ENCODE measurements at regions not wholly inside any gene's neighbourhood (a gene's known extent, or its start where the extent isn't known, plus 50 kb on each side); places are given as distances from the start of the nearest gene placed in this dataset.

DNA sequence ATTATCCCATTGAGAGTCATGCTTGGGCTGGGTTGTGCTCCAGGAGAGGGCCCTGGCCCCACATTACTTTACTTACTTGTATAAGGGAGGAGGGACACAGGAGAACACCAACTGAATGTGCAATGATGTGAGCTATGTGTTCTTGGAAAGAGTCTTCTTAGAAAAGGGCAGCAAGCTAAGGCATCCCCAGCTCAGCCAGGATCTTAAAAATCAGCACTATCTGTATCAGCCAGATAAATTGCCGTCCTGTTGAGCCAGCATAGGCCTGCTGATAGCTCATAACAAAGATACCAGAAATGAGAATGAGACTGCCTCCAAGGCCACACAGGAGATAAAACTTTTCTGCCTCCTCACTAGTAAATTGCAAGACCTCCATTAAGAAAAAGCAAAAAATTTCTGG lies 357.5 kb downstream of the CAAP1 start:
- no peak for DNase-seq (ENCODE audit: low spot score)
- peaks cover 3% of the 10 kb centered on the region for H3K27me3 Mint-ChIP-seq (ENCODE audit: low read depth)
- H3K36me3 Mint-ChIP-seq (ENCODE audit: low read depth): no peaks in the 10 kb centered on the region
- H3K4me1 Mint-ChIP-seq (ENCODE audit: low read depth): no peaks in the 10 kb centered on the region
- peaks cover 10% of the 10 kb centered on the region for H3K9me3 Mint-ChIP-seq (ENCODE audit: low read depth)
- TF ChIP-seq, protein P1, sequence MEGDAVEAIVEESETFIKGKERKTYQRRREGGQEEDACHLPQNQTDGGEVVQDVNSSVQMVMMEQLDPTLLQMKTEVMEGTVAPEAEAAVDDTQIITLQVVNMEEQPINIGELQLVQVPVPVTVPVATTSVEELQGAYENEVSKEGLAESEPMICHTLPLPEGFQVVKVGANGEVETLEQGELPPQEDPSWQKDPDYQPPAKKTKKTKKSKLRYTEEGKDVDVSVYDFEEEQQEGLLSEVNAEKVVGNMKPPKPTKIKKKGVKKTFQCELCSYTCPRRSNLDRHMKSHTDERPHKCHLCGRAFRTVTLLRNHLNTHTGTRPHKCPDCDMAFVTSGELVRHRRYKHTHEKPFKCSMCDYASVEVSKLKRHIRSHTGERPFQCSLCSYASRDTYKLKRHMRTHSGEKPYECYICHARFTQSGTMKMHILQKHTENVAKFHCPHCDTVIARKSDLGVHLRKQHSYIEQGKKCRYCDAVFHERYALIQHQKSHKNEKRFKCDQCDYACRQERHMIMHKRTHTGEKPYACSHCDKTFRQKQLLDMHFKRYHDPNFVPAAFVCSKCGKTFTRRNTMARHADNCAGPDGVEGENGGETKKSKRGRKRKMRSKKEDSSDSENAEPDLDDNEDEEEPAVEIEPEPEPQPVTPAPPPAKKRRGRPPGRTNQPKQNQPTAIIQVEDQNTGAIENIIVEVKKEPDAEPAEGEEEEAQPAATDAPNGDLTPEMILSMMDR (IDR thresholded peaks at IDR 0.05): no peak
- H3K27ac Mint-ChIP-seq (ENCODE audit: unreplicated experiment): no peak overlapping the region
- no peak overlapping the region for H3K4me3 Mint-ChIP-seq (ENCODE audit: unreplicated experiment)

DNA sequence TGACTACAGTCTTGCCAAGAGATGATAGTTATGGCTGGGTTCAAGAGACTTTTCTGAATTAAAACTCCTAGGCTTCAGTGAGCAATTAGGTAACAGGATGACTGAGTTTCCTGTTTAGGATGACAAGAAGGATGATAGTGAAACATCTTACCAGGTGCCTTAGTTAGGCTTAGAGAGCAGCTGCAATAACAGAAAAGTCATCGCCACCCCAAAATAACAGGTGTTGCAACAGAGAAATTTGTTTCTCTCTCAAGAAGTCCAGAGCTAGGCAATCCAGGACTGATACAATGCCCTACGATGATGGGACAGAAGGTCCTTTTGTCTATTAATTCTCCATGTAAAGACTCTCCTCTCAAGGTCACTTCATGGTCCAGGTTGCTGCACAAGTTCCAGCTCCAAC lies 361.8 kb downstream of the CAAP1 start:
- Mint-ChIP-seq H3K9me3 (ENCODE audit: low read depth) (peaks cover 8% of the 10 kb centered on the region), H3K27ac (ENCODE audit: unreplicated experiment) (no peak overlapping the region), H3K27me3 (ENCODE audit: low read depth) (peaks cover 3% of the 10 kb centered on the region), H3K36me3 (ENCODE audit: low read depth) (no peaks in the 10 kb centered on the region), H3K4me1 (ENCODE audit: low read depth) (no peaks in the 10 kb centered on the region), H3K4me3 (ENCODE audit: unreplicated experiment) (no peak overlapping the region)
- DNase-seq (ENCODE audit: low spot score): no peak
- TF ChIP-seq, protein P1 (IDR thresholded peaks at IDR 0.05): no peak

DNA sequence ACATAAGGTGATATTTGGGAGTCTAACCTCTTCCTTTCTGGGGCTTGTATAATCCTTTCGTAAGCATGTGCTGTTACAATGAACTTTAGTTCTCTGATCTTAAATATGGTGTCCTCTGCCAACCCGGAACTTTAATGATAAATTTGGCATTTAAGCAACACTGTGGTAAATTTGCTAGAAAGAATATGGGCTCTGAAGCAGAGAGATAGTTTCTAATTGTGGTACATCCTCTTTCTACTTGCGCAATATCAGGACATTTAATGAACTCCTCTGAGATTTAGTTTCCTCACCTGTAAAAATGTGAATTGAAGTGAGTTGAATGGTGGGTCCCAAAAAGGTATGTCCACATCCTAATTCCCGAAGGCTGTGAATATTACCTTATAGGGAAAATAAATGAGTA lies 364.7 kb downstream of the CAAP1 start:
- no peak for DNase-seq (ENCODE audit: low spot score)
- no peak overlapping the region for H3K27ac Mint-ChIP-seq (ENCODE audit: unreplicated experiment)
- peaks cover 2% of the 10 kb centered on the region for H3K27me3 Mint-ChIP-seq (ENCODE audit: low read depth)
- no peaks in the 10 kb centered on the region for H3K36me3 Mint-ChIP-seq (ENCODE audit: low read depth)
- H3K4me1 Mint-ChIP-seq (ENCODE audit: low read depth): no peaks in the 10 kb centered on the region
- TF ChIP-seq, protein P1 (IDR thresholded peaks at IDR 0.05): no peak
- peaks cover 8% of the 10 kb centered on the region for H3K9me3 Mint-ChIP-seq (ENCODE audit: low read depth)
- no peak overlapping the region for H3K4me3 Mint-ChIP-seq (ENCODE audit: unreplicated experiment)

DNA sequence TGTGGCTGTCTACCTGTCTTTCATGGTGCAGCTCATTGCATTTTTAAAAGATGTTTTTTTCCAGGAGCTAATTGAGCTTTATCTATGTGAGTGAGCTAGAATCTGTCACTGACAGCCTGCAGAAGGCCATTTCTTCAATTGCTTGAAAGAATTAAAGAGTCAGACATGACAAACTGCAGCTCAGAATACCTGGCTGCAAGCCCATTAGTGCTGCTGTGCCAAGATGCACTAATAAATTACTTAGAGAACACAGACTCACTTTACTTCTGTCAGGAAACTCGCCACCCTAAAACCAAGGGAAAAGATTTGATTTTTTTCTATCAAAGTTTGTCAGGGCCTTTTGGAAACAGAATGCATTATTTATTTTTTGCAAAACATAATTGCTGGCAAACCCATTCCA lies 368.3 kb downstream of the CAAP1 start:
- TF ChIP-seq, protein P1 (IDR thresholded peaks at IDR 0.05): no peak
- no peaks in the 10 kb centered on the region for H3K9me3 Mint-ChIP-seq (ENCODE audit: low read depth)
- H3K27ac Mint-ChIP-seq (ENCODE audit: unreplicated experiment): no peak overlapping the region
- H3K36me3 Mint-ChIP-seq (ENCODE audit: low read depth): no peaks in the 10 kb centered on the region
- H3K27me3 Mint-ChIP-seq (ENCODE audit: low read depth): peaks cover 2% of the 10 kb centered on the region
- no peaks in the 10 kb centered on the region for H3K4me1 Mint-ChIP-seq (ENCODE audit: low read depth)
- no peak for DNase-seq (ENCODE audit: low spot score)
- H3K4me3 Mint-ChIP-seq (ENCODE audit: unreplicated experiment): no peak overlapping the region

DNA sequence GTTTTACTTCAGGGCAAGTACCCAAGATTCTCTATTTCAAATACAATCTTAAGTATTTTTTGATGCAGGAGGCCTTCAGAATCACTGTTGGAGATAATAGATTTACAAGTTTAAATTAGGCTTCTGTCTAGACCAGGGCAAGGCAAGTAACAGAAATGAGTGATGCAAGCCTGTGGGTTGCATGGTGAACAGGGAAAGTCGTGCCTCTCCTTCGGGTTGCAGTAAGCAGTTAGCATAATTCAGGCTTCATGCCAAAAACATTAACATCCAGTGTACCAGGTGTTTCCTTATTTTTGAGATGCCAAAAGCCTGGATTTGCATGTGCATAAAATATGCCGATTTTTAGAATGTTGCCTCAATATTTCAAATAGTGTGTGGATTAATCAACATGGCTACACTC lies 369.0 kb downstream of the CAAP1 start:
- H3K36me3 Mint-ChIP-seq (ENCODE audit: low read depth): no peaks in the 10 kb centered on the region
- TF ChIP-seq, protein P1 (IDR thresholded peaks at IDR 0.05): no peak
- H3K4me1 Mint-ChIP-seq (ENCODE audit: low read depth): no peaks in the 10 kb centered on the region
- no peak overlapping the region for H3K27ac Mint-ChIP-seq (ENCODE audit: unreplicated experiment)
- no peak for DNase-seq (ENCODE audit: low spot score)
- H3K4me3 Mint-ChIP-seq (ENCODE audit: unreplicated experiment): no peak overlapping the region
- peaks cover 2% of the 10 kb centered on the region for H3K27me3 Mint-ChIP-seq (ENCODE audit: low read depth)
- H3K9me3 Mint-ChIP-seq (ENCODE audit: low read depth): no peaks in the 10 kb centered on the region
